ENCODE measurements at regions not wholly inside any gene's neighbourhood (a gene's known extent, or its start where the extent isn't known, plus 50 kb on each side); places are given as distances from the start of the nearest gene placed in this dataset.
"Not testable (repeated sequence)": the region's sequence is repeated elsewhere in the genome, so short reads cannot be mapped to it uniquely, and the experiment has no call there.

- not testable (repeated sequence) for TF ChIP-seq CTCF (IDR thresholded peaks at IDR 0.05); POLR2A (IDR thresholded peaks at IDR 0.05); POLR2AphosphoS5 (IDR thresholded peaks at IDR 0.05; ENCODE audit: insufficient read depth in 1 of 2, low read depth in 1 of 2)
Observed at GRCh38 chr3:11899389-11899788, 52.7 kb upstream of the TAMM41 start.
